SK-N-MC (cell line): ENCODE measurements at regions not wholly inside any gene's neighbourhood (a gene's known extent, or its start where the extent isn't known, plus 50 kb on each side); places are given as distances from the start of the nearest gene placed in this dataset.

Source experiments
- EZH2 ChIP-seq: fragments of 200-600 bp; sonication (generic); IDR thresholded peaks from one replicate; pipeline ENCODE4 v1.6.1; 2017; ENCODE audit warnings: antibody characterized with exemption
- FOXP2 ChIP-seq: optimal IDR thresholded peaks from 2 replicates; pipeline ENCODE3; 2011; ENCODE audit warnings: mild to moderate bottlenecking, moderate library complexity; ENCODE audit not compliant: insufficient read depth; ENCODE audit errors: extremely low read length, control extremely low read depth
- POLR2AphosphoS5 ChIP-seq: IDR thresholded peaks from 2 replicates; pipeline ENCODE4 v1.6.1; 2012; ENCODE audit warnings: mild to moderate bottlenecking, low read depth, low read length, borderline replicate concordance

DNA sequence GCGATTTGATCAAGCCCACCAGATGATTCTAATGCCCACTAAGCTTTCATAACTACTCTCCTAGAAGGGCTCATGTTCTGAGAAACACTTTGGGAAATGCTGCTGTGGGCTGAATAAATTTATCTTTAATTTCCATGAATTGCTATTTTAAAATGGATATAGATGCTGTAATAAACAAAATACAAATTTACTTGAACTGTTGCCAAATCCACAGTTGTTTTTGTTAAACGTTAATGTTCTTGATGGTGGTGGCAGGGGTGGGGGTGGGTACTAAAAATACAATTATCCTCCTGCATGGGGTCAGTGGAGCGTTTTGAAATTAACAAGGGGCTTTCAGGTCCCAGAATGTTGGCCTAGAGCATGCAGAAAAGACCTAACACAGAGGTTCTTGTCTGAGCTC, 244.7 kb upstream of the POU3F1 start:
- TF ChIP-seq POLR2AphosphoS5, result no peak
- TF ChIP-seq EZH2, result no peak
- no peak for TF ChIP-seq FOXP2
